Chondrocyte (in vitro differentiated cells): ENCODE measurements at regions not wholly inside any gene's neighbourhood (a gene's known extent, or its start where the extent isn't known, plus 50 kb on each side); places are given as distances from the start of the nearest gene placed in this dataset.

Experiments
- DNase-seq: peaks from one replicate; pipeline ENCODE4 v3.0.0; 2021; ENCODE audit warnings: mixed read lengths, low spot score
- H3K27ac Mint-ChIP-seq: one replicate; pipeline ENCODE4 v1.8.0; 2021; ENCODE audit warnings: mild to moderate bottlenecking, moderate library complexity, mixed read lengths; ENCODE audit not compliant: unreplicated experiment
- H3K27me3 Mint-ChIP-seq: 2 replicates; pipeline ENCODE4 v1.8.0; 2021; ENCODE audit warnings: low read depth, mixed read lengths
- H3K36me3 Mint-ChIP-seq: 2 replicates; pipeline ENCODE4 v1.8.0; 2021; ENCODE audit warnings: low read depth, mixed read lengths
- H3K4me1 Mint-ChIP-seq: 2 replicates; pipeline ENCODE4 v1.8.0; 2021; ENCODE audit warnings: low read depth, mild to moderate bottlenecking, mixed read lengths
- H3K4me3 Mint-ChIP-seq: one replicate; pipeline ENCODE4 v1.8.0; 2021; ENCODE audit warnings: mild to moderate bottlenecking, moderate library complexity, mixed read lengths; ENCODE audit not compliant: unreplicated experiment
- H3K9me3 Mint-ChIP-seq: 2 replicates; pipeline ENCODE4 v1.8.0; 2021; ENCODE audit warnings: low read depth, mixed read lengths
- TF ChIP-seq, protein P1 (sequence below): fragments of 200-600 bp; sonication (generic); IDR thresholded peaks from 2 replicates; pipeline ENCODE4 v1.5.0; 2021; ENCODE audit warnings: antibody characterized with exemption, mild to moderate bottlenecking, moderate library complexity

DNA sequence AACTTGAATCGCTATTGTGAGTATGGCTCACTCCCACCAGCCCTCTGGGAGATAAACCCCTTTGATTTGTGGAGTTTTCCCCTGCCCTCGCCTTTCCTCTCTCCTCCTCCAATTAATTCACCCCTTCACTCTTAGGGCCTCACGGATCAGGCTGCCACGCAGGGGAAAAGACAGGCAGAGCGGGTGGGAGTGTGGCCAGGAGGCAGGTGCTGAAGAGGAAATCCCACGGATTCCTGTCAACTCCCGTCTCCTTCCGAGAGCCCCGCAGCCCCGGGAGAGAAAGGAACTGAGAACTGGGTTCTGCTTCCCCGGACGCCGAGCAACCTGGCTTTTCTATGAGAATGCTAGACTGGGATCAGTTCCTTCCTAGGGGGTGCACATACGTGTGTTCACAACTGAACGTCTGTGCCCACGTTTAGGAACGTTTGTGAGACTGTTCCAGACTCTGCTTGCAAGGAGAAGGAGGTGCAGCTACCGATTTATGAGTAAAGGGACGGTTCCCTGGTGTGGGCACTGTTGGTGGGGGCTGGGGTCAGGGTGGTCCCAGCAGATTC lies 314.5 kb upstream of the TLE4 start:
- Mint-ChIP-seq H3K4me1 (no peaks in the 10 kb centered on the region), H3K36me3 (no peaks in the 10 kb centered on the region), H3K27me3 (no peaks in the 10 kb centered on the region), H3K9me3 (no peaks in the 10 kb centered on the region), H3K27ac (no peak overlapping the region), H3K4me3 (no peak overlapping the region)
- no peak for DNase-seq
- TF ChIP-seq, protein P1, sequence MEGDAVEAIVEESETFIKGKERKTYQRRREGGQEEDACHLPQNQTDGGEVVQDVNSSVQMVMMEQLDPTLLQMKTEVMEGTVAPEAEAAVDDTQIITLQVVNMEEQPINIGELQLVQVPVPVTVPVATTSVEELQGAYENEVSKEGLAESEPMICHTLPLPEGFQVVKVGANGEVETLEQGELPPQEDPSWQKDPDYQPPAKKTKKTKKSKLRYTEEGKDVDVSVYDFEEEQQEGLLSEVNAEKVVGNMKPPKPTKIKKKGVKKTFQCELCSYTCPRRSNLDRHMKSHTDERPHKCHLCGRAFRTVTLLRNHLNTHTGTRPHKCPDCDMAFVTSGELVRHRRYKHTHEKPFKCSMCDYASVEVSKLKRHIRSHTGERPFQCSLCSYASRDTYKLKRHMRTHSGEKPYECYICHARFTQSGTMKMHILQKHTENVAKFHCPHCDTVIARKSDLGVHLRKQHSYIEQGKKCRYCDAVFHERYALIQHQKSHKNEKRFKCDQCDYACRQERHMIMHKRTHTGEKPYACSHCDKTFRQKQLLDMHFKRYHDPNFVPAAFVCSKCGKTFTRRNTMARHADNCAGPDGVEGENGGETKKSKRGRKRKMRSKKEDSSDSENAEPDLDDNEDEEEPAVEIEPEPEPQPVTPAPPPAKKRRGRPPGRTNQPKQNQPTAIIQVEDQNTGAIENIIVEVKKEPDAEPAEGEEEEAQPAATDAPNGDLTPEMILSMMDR, result no peak

DNA sequence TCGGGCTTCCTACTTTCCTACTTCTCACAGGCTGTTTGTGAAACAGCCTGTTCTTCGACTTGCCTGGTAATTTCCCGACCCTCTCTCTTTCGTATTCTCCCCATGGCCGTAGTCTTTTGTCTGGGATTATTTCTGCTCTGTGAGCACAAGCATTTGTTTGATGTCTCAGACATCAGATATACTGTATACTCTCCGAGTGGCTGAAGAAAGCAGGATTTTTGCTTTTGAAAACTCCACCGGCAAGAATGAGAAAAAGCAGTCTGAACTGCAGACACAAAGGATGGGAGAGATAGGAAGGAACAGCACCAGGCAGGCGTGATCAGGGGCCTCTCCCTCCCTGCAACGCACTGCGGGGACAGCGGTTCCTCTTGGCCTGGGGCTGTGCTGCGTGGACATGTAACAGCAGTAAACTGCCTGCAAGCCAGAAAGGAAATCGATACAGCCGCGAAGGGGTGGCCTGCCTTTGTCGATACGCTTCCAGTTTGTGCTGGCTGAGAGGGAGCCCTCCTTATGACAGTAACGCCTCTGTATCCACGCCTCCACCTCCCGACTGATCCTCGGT lies 313.9 kb upstream of the TLE4 start:
- H3K9me3 Mint-ChIP-seq, result peaks cover 2% of the 10 kb centered on the region
- no peak for DNase-seq
- H3K27me3 Mint-ChIP-seq, result no peaks in the 10 kb centered on the region

DNA sequence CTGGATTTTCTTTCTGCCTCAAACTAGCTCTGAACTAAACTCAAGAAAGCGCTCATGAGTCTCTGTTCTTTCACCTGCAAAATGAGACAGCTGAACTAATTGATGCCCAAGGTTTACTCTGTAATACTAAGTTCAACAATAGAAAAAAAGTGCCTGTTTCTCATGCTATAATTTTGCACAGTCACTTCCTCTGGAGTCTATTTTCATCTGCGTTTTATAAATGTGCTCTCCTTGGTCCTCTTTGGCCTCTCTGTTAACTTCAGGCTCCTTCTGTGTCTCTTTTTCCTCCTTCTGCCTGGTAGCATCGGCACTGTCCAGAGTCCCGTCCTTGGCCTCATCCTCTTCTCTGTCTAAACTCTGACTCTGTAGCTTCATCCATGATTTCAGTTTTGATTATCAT lies 311.9 kb upstream of the TLE4 start:
- no peak overlapping the region for H3K4me3 Mint-ChIP-seq
- no peak overlapping the region for H3K27ac Mint-ChIP-seq
- peaks cover 5% of the 10 kb centered on the region for H3K9me3 Mint-ChIP-seq
- DNase-seq, result no peak
- H3K4me1 Mint-ChIP-seq, result peaks cover 7% of the 10 kb centered on the region
- H3K36me3 Mint-ChIP-seq, result no peaks in the 10 kb centered on the region
- H3K27me3 Mint-ChIP-seq, result no peaks in the 10 kb centered on the region
- TF ChIP-seq, protein P1, result no peak

More for the DNA sequence above, 313.9 kb upstream of the TLE4 start:
- Mint-ChIP-seq H3K27ac (no peak overlapping the region), H3K4me1 (no peaks in the 10 kb centered on the region), H3K4me3 (no peak overlapping the region), H3K36me3 (no peaks in the 10 kb centered on the region)
- TF ChIP-seq, protein P1, result no peak

DNA sequence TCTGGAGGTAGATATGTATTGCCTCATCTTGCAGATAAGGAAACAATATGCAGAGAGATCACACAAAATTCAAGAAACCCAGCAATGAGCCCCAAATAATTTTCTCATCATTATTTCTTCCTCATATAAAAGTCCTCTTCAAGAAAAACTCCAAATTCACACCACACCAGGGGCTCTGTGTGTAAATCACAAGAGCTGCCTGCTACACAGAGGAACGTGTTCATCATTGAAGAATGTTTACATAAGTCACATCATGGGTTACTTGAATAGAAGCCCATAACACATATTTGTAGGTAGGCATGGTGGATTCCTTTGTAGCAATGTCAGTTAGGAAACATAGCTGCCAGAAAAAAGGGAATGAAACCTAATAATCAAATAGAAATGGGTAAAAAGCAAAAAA lies 308.1 kb upstream of the TLE4 start:
- no peak overlapping the region for H3K4me3 Mint-ChIP-seq
- H3K4me1 Mint-ChIP-seq, result peaks cover 7% of the 10 kb centered on the region
- H3K27me3 Mint-ChIP-seq, result no peaks in the 10 kb centered on the region
- DNase-seq, result no peak
- TF ChIP-seq, protein P1, result no peak
- H3K36me3 Mint-ChIP-seq, result no peaks in the 10 kb centered on the region
- H3K27ac Mint-ChIP-seq, result no peak overlapping the region
- H3K9me3 Mint-ChIP-seq, result peaks cover 5% of the 10 kb centered on the region

DNA sequence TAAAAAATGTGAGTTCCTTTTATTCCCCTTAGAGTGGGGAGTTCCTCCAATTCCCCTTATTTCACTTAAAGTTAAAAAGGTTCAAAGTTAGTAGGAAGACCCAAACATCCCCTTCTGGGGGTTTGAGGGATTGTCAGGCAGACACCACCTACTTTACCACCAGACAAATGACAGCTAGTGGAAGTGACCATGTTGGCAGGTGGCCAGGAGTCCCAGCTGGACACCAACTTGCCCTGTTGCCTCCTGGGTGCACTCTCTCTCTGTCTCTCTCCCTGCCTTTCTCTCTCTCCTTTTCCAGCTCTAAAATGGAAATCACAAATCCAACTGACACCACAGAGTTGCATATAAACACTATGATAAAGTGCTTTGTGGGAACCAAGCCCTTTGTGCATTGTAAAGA lies 307.7 kb upstream of the TLE4 start:
- Mint-ChIP-seq H3K4me1 (peaks cover 7% of the 10 kb centered on the region), H3K4me3 (no peak overlapping the region), H3K27ac (no peak overlapping the region), H3K36me3 (no peaks in the 10 kb centered on the region), H3K9me3 (peaks cover 5% of the 10 kb centered on the region), H3K27me3 (no peaks in the 10 kb centered on the region)
- no peak for DNase-seq
- TF ChIP-seq, protein P1, result no peak
